NCI-H1092 (cell line): ENCODE measurements at regions not wholly inside any gene's neighbourhood (a gene's known extent, or its start where the extent isn't known, plus 50 kb on each side); places are given as distances from the start of the nearest gene placed in this dataset.
A peak's percentile ranks its signal among the peaks of the same experiment; 100 is the strongest.
"Not testable (repeated sequence)": the region's sequence is repeated elsewhere in the genome, so short reads cannot be mapped to it uniquely, and the experiment has no call there.

Experiments used
- DNase-seq: peaks from one replicate; lab custom pipeline; 2025; lab: John Stamatoyannopoulos, UW

GRCh38 chr21:31819692-31820091, 53.1 kb upstream of the HUNK start:
- not testable (repeated sequence) for DNase-seq

- DNase-seq = not testable (repeated sequence)
Measured at GRCh38 chr21:31814356-31814755, 58.5 kb upstream of the HUNK start.

- no peak for DNase-seq
Measured at GRCh38 chr21:31813862-31814261, 59.0 kb upstream of the HUNK start.

GRCh38 chr21:31804008-31804394, 68.8 kb upstream of the HUNK start:
- no peak for DNase-seq

GRCh38 chr21:31803039-31804007, 69.5 kb upstream of the HUNK start:
- no peak for DNase-seq

GRCh38 chr21:31802331-31802730, 70.4 kb upstream of the SCAF4 start:
- no peak for DNase-seq

- DNase-seq = no peak
Measured at GRCh38 chr21:31801551-31802219, 69.8 kb upstream of the SCAF4 start.

- no peak for DNase-seq
Measured at GRCh38 chr21:31798842-31799704, 67.2 kb upstream of the SCAF4 start.

- no peak for DNase-seq
Measured at GRCh38 chr21:31795992-31796391, 64.1 kb upstream of the SCAF4 start.

GRCh38 chr21:31790420-31790819, 58.5 kb upstream of the SCAF4 start:
- DNase-seq = not testable (repeated sequence)

GRCh38 chr21:31788581-31788980, 56.7 kb upstream of the SCAF4 start:
- no peak for DNase-seq

GRCh38 chr21:31787691-31788090, 55.8 kb upstream of the SCAF4 start:
- not testable (repeated sequence) for DNase-seq

- DNase-seq = no peak
Measured at GRCh38 chr21:31786164-31786920, 54.4 kb upstream of the SCAF4 start.

GRCh38 chr21:31785237-31786163, 53.6 kb upstream of the SCAF4 start:
- peak; percentile 47 for DNase-seq

GRCh38 chr21:31781737-31782136, 49.8 kb upstream of the SCAF4 start:
- no peak for DNase-seq
